Dedifferentiated amniotic fluid mesenchymal stem cell (primary cell): ENCODE measurements at regions not wholly inside any gene's neighbourhood (a gene's known extent, or its start where the extent isn't known, plus 50 kb on each side); places are given as distances from the start of the nearest gene placed in this dataset.
"Not testable (repeated sequence)": the region's sequence is repeated elsewhere in the genome, so short reads cannot be mapped to it uniquely, and the experiment has no call there.

ENCODE experiments used
- DNase-seq: peaks from one replicate; pipeline ENCODE4 v3.0.0-alpha.2; 2016; ENCODE audit errors: extremely low spot score

DNA sequence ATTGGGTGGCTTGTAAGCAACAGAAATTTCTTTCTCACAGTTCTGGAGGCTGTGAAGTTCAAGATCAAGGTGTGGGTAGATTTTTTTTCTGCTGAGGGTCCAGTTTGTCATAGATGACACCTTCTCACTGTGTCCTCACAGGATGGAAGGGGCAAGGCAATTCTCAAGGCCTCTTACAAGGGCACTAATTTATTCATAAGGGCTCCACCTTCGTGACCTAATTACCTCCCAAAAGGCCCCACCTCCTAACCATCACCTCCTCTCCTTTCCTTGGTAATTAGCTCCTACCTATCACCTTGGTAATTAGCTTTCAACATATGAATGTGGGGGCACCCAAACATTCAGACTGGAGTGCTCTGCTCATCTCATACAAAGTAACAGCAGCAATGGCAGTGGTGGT, 92.3 kb upstream of the CD44 start:
- no peak for DNase-seq

DNA sequence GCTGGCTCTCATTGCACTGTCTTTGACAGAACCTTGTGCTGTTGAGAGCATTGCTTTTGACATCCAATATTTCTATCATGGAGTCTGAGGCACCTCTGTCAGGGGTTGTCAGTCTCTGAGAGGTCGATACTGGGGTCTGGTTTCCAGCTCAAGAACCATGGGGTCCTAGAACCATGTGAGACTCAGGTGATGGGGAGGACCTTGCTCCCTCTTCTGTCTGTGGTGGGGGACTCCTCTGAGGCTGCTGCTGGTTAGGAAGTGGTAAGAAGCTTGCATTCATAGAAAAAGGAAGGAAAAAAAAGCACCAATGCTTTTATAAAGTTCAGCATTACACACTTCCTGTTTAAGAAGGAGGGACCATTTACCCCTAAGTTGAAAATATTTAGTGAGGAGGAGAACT, 91.8 kb upstream of the CD44 start:
- no peak for DNase-seq

DNA sequence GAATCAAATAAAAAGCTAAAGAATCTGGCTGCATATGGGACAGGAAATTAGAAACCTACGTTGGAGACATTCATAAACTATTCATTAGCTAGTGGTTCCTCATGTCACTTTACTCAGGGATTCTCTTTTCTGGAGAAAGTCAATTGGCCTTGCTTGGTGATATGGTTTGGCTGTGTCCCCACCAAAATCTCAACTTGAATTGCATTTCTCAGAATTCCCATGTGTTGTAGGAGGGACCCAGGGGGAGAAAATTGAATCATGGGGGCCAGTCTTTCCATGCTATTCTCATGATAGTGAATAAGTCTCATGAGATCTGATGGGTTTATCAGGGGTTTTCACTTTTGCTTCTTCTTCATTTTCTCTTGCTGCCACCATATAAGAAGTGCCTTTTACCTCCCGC, 91.2 kb upstream of the CD44 start:
- no peak for DNase-seq

DNA sequence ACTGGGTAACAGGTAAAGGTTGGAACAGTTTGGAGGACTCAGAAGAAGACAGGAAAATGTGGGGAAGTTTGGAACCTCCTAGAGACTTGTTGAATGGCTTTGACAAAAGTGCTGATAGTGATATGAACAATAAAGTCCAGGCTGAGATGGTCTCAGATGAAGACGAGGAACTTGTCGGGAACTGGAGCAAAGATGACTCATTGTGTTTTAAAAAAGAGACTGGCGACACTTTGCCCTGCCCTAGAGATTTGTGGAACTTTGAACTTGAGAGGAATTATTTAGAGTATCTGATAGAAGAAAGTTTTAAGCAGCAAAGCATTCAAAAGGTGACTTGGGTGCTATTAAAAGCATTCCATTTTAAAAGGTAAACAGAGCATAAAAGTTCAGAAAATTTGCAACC, 90.6 kb upstream of the CD44 start:
- DNase-seq: not testable (repeated sequence)

DNA sequence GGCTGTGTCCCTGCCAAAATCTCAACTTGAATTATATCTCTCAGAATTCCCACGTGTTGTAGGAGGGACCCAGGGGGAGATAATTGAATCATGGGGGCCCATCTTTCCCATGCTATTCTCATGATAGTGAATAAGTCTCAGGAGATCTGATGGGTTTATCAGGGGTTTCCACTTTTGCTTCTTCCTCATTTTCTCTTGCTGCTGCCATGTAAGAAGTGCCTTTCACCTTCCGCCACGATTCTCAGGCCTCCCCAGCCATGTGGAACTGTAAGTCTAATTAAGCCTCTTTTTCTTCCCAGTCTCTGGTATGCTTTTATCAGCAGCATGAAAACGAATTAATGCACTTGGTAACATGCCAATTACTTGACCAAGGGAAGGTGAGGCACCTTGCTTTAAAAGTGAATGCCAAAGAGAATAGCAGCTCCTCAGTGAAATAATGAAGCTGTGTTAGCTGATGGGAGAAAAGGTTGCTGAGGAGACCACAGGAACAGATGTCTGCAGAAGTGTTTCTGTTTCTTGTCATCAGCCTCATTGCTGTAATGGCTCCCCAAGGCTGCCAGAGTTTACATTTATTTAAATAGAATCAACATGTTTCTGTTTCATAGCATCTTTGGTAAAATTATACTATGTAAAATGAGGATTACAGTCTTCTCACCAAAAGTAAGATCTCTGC, 89.0 kb upstream of the CD44 start:
- DNase-seq: no peak

DNA sequence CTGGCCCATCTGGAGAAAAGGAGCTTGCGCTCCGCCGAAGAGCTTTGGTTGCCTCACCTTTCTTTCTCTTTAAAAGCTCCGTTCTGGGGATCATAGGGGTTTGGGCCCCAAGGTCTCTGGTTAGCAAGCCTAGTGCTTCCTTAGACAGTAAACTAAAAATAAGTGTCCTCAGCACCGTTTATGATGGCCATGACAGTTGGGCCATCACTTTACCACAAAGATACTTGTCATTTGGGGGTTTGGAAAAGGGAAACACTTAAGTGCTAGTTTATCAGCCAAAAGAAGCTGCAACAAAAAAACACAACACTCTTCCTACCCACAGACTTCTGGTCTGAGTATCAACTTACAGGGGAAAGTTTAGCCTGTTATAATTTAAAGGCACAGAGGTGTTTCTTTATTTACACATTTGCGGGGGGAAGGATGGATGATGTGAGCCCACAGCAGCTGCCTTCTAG, 88.4 kb upstream of the CD44 start:
- no peak for DNase-seq

DNA sequence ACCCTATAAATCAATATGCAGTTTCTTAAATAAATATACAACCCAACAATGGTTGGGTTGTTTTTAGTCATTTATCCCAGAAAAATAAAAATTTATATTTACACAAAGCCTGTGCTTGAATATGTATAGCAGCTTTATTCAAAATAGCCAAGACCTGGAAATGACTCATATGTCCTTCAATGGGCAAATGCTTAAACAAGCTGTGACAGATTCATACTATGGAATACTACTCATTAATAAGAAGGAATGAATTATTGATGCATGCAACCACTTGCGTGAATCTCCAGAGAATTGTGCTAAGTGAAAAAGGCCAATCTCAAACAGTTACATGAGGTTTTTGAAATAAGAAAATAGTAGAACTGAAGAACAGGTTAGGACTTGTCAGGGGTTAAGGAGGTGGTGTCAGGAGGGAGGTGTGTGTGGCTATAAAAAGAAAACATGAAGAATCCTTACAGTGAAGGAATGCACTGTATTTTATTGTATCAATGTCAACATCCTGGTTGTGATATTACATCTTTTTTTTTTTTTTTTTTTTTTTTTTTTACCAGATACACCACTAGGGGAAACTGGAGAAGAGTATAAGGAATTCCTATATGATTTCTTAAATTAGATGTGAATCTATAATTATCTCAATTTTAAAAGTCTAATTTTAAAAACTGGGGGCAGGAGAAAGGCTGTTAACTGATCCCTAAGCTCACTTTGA, 82.4 kb upstream of the CD44 start:
- no peak for DNase-seq

DNA sequence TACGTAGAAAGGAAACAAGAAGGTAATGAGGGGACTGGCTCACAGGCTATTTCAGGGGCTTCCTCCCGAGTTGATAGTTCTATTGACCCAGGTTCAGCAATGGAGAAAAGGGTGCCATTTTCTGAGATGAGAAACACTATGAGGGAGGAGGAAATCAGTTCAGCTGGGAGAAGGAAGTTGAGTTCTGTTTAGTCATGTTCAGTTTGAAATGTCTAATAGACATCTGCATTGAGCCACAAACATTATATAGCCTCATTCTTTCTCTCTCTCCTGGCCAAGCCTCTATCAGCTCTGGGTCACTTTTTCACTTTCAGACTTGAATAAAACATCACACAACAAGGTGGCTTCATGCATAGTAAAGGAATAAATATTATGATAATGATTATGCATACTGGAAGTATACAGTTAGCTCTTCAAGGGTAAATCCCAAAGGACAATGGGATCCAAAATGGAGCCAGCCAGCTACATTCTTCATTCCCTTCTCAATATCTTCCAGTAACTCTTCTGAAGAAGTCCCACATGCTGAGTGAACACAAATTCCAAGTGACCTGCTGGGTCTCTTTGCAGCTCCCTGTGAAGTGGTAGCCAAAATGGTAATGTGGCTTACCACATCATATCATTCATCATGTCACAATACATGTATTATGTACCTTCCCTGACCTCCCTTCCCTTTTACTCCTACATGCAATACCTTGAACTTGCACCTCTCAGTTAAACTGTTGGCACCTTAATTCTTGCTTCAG, 80.9 kb upstream of the CD44 start:
- DNase-seq: no peak

DNA sequence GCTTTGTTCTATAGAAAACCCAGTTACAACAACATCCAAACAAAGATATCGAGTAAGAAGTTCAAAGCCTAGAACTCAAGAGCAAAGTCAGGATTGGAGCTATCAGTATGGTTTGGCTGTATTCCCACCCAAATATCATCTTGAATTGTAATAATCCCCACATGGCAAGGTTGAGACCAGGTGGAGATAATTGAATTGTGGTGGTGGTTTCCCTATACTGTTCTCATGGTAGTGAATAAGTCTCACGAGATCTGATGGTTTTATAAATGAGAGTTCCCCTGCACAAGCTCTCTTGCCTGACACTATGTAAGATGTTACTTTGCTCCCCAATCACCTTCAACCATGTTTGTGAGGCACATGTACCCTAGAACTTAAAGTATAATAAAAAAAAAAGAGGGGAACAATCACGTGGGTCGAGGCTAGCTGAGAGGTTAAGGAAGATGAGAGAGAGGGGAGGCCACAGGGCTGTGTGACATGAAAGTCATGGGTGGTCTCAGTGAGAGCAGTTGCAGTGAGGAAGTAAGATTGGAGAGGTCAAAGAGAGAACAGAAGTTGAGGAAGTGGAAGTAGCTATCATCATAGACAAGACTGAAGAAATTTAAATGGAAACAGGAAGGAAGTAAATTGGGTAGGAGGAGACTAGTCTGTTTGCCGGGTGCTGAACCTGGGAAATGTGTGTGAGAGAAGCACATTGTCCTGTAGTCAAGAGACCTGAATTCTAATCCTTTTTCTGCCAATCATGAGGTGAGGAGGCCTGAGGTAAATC, 80.1 kb upstream of the CD44 start:
- no peak for DNase-seq

DNA sequence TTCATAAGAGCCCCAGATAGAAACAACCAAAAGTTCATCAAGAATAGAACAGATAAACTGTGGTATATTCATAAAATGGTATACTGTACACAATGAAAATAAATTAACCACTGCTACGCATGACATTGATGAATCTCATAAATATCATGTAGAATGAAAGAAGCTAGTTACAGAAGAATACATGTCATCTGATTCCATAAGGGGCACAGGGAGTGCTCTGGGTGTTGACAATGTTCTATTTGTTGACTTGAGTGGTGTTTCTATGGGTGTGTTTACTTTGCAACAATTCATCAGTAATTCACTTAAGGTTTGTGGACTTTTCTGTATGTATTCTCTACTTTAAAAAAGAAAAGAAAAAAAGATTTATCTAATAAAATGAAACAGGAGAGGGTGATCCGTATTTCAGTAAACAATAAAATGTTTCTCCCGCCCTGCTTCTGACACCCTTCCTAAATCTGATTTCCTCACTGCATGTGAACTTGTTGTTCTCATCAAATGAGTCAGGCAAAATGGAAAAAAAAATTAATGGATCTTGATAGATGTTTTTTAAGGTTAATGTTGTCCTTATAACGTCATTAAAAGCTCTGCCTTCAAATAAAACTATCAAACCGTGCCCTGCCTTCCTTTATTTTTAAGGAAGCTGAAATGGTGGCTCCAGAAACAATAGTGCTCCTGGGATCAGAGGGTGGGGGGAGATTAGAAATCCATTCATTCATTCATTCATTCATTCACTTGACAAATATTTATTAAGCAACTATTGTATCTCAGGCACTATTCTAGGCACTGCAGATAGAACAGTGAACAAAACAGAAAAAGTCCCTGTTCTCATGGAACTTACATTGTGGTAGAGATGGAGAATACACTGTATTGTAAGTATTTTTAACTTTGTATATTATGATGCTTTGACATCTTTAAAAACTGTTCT, 77.2 kb upstream of the CD44 start:
- no peak for DNase-seq

DNA sequence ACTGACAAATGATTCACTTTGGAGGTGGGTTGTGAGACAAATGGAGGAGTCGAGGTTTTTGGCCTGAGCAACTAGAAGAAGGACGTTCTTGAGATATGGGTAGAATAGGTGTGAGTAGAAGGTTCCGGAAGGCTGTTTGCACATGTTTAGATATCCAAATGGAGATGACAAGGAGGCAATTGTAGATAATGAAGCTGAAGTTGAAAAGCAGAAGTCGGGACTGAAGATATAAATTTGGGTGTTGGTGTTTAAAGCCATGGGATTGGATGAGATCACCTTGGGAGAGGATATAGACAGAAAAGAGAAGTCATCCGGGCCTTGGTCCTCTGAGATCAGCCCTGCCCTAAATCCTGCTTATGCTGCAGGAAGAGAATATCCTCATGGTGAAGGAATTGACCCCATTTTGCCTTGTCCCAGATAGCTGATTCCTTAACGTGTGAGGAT, 75.5 kb upstream of the CD44 start:
- no peak for DNase-seq

DNA sequence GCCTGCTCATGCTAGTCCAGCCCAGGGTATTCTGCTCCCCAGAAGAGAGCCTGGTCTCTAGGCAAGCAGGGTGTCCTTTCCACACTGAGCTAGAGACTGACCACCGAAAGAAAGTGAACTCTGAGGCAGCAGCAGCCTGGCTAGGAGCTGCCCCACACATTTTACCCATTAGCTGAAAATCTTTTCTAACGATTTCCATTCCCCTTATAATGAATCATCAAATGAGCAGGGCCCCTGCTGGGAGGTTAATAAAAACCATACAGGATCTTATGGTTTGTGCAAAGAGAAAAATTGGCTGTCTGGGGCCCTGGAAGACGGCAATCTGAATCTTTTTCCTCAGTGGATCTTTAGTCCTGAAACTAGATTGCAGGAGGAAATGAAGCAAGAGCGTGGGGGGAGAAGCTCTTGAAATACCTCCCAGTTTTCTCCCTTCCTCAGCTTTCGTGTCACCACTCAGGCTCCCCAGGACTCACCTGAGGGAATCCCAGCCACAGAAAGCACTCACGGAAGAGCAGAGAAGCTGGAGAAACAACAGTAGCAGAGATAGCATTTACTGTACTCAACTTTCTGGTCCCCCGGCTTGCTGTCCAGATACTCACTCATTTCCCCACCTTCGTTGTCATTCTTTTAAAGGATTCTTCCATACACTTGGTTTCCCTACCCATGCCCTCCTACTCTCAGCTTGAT, 74.7 kb upstream of the CD44 start:
- peak; percentile 61 for DNase-seq

DNA sequence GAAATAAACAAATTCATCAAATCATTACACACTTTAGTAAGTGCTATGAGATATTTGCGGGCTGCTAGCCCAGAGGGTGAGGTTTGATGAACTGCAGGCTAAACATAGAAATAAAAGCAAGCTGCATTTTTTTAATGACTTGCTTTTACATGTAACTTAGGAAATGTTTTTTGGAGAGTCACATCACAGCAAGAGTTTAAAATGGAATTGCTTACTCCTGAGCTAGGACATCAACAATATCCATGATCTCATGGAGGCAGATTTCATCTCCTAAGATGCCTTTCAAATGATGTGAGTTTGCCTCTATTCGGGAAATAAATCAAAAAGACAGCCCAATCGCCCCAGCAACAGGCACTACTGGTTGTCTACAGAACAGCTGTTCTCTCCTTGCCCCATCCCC, 73.4 kb upstream of the CD44 start:
- peak; percentile 40 for DNase-seq

DNA sequence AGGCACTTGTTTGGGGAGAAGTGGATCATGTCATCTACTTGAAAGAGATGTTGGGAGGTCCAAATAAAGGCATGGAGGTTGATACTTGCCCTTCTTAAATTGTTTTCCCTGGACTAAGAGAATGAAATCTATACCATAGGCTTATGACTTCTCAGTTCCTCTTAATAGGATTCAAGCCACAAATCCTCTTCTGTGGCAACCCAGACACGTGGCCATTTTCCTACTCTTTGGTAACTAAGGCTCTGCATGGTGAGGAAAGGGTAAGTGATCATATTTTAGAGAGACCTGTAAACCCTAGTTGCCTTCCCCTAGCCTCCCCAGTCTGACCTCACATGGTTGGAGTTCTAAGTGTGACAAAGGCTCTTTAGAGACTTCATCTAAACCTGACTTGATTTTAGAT, 72.9 kb upstream of the CD44 start:
- no peak for DNase-seq

DNA sequence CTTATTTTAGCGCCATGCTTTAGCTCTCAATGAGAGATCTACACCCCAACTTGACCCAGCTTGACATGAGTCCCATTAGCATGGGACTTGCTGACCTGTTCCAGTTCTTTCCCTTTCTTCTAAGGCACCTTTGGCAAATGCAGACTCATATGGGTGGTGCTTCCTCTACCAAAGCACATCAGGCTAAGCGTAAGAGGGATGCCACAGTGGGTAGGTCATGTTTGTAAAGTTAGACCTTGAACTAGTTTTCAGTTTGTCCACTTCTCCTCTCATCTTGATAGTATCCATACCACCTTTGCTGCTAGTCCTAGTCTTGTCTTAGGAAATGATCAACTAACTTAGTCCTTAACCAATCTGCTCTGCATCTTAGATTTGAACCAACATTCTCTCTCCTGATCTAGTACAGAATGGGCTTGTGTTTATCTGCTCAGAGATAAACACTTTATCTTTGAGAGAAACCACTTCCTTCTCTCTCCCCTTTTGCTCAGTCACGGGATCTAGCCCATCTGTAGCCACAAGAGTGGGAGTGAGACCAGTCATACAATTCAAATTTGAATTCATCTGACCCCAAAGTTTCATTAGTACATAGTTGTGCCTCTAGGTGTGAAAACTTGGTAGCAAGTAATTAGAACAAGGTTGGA, 72.1 kb upstream of the CD44 start:
- no peak for DNase-seq

DNA sequence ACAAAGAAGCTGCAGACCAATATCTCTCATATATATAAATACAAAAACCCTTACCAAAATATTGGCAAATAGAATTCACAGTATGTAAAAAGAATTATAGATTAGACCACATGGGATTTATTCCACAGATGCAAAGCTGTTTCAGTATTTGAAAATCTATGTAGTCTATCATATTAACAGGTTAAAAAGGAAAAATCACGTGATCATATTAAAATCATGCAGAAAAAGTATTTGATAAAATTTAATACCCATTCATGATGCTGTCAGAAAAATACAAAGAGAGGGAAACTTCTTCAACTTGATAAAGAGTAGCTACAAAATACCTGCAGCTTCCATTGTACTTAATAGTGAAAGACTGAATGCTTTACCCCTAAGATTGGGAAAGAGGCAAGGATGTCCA, 67.2 kb upstream of the CD44 start:
- no peak for DNase-seq

DNA sequence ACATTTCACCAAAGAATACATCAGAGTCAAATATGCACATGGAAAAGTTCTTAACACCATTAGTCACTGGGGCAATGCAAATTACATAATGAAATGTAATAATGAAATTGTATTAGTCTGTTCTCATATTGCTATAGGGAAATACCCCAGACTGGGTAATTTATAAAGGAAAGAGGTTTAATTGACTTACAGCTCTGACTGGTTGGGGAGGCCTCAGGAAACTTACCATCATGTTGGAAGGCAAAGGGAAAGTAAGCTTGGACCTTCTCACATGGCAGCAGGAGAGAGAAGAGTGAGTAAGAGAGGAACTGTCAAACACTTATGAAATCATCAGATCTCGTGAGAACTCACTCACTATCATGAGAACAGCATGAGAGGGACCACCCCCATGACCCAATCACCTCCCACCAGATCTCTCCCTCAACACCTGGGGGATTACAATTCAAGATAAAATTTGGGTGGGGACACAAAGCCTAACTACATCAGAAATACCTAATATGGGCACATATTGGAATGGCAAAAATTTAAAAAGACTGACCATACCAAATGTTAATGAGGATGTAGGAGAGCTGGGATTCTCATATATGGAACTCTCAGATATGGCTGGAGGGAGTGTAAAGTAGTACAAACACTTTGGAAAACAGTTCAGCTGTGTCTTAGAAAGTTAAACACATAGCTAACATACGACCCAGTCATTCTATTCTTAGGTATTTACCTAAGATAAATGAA, 65.1 kb upstream of the CD44 start:
- no peak for DNase-seq

DNA sequence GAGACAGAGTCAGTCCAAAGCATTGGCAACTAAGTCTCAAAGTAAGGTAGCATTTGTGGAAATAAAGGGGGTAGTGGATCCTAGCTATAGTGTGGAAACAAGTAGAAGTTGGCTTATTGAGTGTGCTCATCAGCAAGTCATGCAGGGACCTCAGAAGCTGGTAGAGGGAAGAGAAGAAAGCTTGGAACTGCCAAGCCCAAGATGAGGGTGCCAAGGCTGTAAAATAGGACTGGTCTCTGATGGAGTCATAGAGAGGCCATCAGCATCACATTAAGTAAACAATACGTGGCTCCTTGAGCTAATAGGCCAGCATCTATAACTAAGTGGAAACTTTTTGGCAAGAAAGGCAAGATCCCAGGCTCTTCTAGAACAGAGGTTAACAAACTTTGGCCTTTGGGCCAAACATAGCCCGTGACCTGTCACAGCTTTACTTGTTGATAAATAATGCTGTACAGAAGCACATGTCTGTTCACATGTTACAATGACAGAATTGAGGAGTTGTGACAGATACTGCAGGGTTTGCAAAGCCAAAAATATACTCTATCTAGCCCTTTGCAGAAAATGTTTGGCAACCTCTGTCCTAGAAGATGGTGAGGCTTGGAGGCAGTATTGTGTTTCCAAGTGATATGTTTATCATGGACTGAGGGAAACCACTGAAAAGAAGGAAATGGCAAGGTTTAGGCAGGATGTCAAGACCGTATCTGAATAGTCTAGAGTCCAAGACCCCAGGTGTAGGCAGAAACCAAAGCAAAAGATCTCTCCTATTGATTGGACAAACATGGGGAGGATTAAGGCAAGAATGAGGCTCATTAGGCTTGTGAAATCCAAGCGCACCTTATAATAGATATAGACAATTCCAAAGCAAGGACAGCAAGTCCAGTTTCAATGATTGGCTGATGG, 62.5 kb upstream of the CD44 start:
- DNase-seq: no peak
